T-cell (primary cell): ENCODE measurements at regions not wholly inside any gene's neighbourhood (a gene's known extent, or its start where the extent isn't known, plus 50 kb on each side); places are given as distances from the start of the nearest gene placed in this dataset.

Experiments
- ATAC-seq, 4 experiments: fragments of 200-7000 bp in 3 of 4; fragments of 150-1000 bp in 1 of 4; cut with Tn5 transposase; replicated peaks in 1 of 4; 1 replicate in 3 of 4; 2 replicates in 1 of 4; pipeline ENCODE4 v1.10.0; 2021; ENCODE audit warnings: moderate library complexity in 3 of 4, mild to moderate bottlenecking in 2 of 4, moderate number of reproducible peaks in 1 of 4
- CTCF ChIA-PET, 2 donors: fragments of 300-600 bp; sonication (Branson Sonifier 250); formaldehyde crosslinking; loops; one replicate each; lab custom pipeline; 2022; ENCODE audit warnings: antibody characterized with exemption in 2 of 2; lab: Charles Lee
- POLR2A ChIA-PET, 2 donors: fragments of 300-600 bp; sonication (Branson Sonifier 250); formaldehyde crosslinking; loops; one replicate each; lab custom pipeline; 2022; ENCODE audit warnings: antibody characterized with exemption in 2 of 2; lab: Charles Lee
- DNase-seq, 35 experiments: peaks; one replicate each; pipeline versions ENCODE4 v3.0.0 to v3.0.0-alpha.2; 2013 to 2023
- H3K27ac ChIP-seq: one replicate; pipeline ENCODE4 v1.5.1; 2013; ENCODE audit warnings: low read length
- H3K27me3 ChIP-seq, 2 experiments: replicated peaks in 1 of 2; 1 replicate in 1 of 2; 2 replicates in 1 of 2; pipeline versions ENCODE4 v1.6.1 to v1.7.0; 2013; ENCODE audit warnings: low read length in 1 of 2, mixed read lengths in 1 of 2; ENCODE audit not compliant: control insufficient read depth in 2 of 2, insufficient read depth in 2 of 2; ENCODE audit errors: extremely low read depth in 1 of 2
- H3K36me3 ChIP-seq, 2 donors: 1 replicate in 1 of 2; 2 replicates in 1 of 2; pipeline versions ENCODE4 v1.6.1 to v1.7.0; 2013; ENCODE audit warnings: low read length in 1 of 2; ENCODE audit not compliant: control insufficient read depth in 2 of 2, insufficient read depth in 1 of 2; ENCODE audit errors: extremely low read depth in 1 of 2
- H3K4me1 ChIP-seq, 2 experiments: 1 replicate in 1 of 2; 2 replicates in 1 of 2; pipeline versions ENCODE4 v1.6.1 to v1.7.0; 2013; ENCODE audit warnings: low read length in 2 of 2, mixed read lengths in 1 of 2; ENCODE audit not compliant: insufficient read depth in 2 of 2, control insufficient read depth in 1 of 2; ENCODE audit errors: extremely low read depth in 1 of 2
- H3K4me3 ChIP-seq, 2 donors: 1 replicate in 1 of 2; 2 replicates in 1 of 2; pipeline versions ENCODE4 v1.5.1 to v1.7.0; 2013; ENCODE audit warnings: mild to moderate bottlenecking in 2 of 2, low read length in 1 of 2, moderate library complexity in 1 of 2; ENCODE audit not compliant: control insufficient read depth in 1 of 2; ENCODE audit errors: extremely low read depth in 1 of 2
- H3K9me3 ChIP-seq: 2 replicates; pipeline ENCODE4 v1.7.0; 2013
- H3K27ac Mint-ChIP-seq, 2 donors: one replicate each; pipeline ENCODE4 v1.8.0; 2020 to 2021; ENCODE audit warnings: mild to moderate bottlenecking in 2 of 2, mixed read lengths in 2 of 2
- H3K27me3 Mint-ChIP-seq, 2 donors: one replicate each; pipeline ENCODE4 v1.8.0; 2021 to 2022; ENCODE audit warnings: mixed read lengths in 2 of 2
- H3K36me3 Mint-ChIP-seq: one replicate; pipeline ENCODE4 v1.8.0; 2021; ENCODE audit warnings: mixed read lengths
- H3K4me1 Mint-ChIP-seq, 3 donors: one replicate each; pipeline ENCODE4 v1.8.0; 2020 to 2022; ENCODE audit warnings: mixed read lengths in 3 of 3, mild to moderate bottlenecking in 1 of 3
- H3K4me3 Mint-ChIP-seq, 3 donors: one replicate each; pipeline ENCODE4 v1.8.0; 2020 to 2022; ENCODE audit warnings: mild to moderate bottlenecking in 3 of 3, mixed read lengths in 3 of 3, moderate library complexity in 3 of 3
- H3K9me3 Mint-ChIP-seq, 3 donors: one replicate each; pipeline ENCODE4 v1.8.0; 2020 to 2022; ENCODE audit warnings: mixed read lengths in 3 of 3
- whole genome bisulfite sequencing: methylation state at CpG from one replicate; pipeline ENCODE4 v1.1.5; 2013; ENCODE audit warnings: missing lambda C conversion rate; ENCODE audit not compliant: insufficient coverage; 5-methylcytosine and 5-hydroxymethylcytosine counted together

GRCh38 chr3:145355206-145355605, 805.8 kb downstream of the PLOD2 start:
- no peaks in the 10 kb centered on the region for H3K36me3 Mint-ChIP-seq
- H3K4me3 Mint-ChIP-seq = no peak overlapping the region
- 89% methylated on average over 2 of the region's 4 CpGs for WGBS
- H3K4me1 ChIP-seq = no peaks in the 10 kb centered on the region
- H3K27me3 Mint-ChIP-seq = no peaks in the 10 kb centered on the region
- H3K4me1 Mint-ChIP-seq = no peaks in the 10 kb centered on the region
- DNase-seq (no peak), ATAC-seq (no peak)
- no peaks in the 10 kb centered on the region for H3K9me3 ChIP-seq
- H3K4me3 ChIP-seq = no peak overlapping the region
- no peak overlapping the region for H3K27ac ChIP-seq
- ChIA-PET POLR2A (no interaction called here), CTCF (no interaction called here)
- no peaks in the 10 kb centered on the region for H3K36me3 ChIP-seq
- H3K9me3 Mint-ChIP-seq = peaks cover 26 to 42% (median 32%) of the 10 kb centered on the region in 3 donors
- no peaks in the 10 kb centered on the region for H3K27me3 ChIP-seq
- no peak overlapping the region for H3K27ac Mint-ChIP-seq

DNA sequence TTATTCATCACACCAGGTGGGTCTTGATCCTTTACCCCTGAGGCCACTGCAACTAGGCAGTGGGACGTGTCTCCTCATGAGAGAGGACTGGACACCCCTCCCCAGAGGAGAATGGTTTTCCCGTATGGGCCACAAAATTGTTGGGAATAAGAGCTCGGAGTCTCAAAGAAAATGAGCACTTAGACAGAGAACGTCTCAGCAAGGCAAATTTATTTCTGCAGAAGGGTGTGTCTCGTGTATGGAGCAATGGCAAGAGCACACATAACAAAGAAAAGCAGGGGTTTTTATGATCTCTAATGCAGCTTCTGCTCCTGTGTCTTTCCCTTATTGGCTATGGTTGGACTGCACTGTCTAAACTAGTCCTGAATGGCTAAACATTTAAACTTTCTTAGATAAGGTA, 803.5 kb downstream of the PLOD2 start:
- no peaks in the 10 kb centered on the region for H3K36me3 ChIP-seq
- Mint-ChIP-seq H3K4me1 (no peaks in the 10 kb centered on the region), H3K36me3 (no peaks in the 10 kb centered on the region), H3K27ac (no peak overlapping the region), H3K9me3 (peaks cover 29 to 47% (median 32%) of the 10 kb centered on the region in 3 donors), H3K27me3 (no peaks in the 10 kb centered on the region), H3K4me3 (no peak overlapping the region)
- DNase-seq = no peak
- ATAC-seq = no peak
- H3K9me3 ChIP-seq = no peaks in the 10 kb centered on the region
- no peaks in the 10 kb centered on the region for H3K27me3 ChIP-seq
- no peak overlapping the region for H3K27ac ChIP-seq
- CTCF ChIA-PET = no interaction called here
- WGBS = 73% methylated on average over 4 of the region's 5 CpGs
- POLR2A ChIA-PET = no interaction called here
- H3K4me1 ChIP-seq = no peaks in the 10 kb centered on the region
- H3K4me3 ChIP-seq = no peak overlapping the region

DNA sequence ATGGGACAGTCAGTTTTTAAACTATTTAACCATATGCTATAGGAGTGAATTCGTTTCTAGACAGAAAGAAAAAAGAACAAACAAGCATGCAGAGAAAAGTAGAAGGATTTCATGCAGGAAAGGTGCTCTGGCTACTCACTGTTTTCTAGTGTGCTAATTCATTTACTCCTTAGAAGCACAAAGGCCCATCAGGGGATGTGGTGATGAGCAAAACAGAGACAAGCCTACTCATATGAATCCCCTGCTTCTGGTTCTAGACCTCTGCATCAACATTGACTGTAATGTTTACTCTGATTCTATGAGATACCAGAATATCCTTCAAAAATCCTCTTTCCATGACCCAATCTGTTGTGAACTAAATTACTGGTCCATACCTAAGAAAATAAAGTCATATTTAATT, 801.9 kb downstream of the PLOD2 start:
- no peak for ATAC-seq
- Mint-ChIP-seq H3K27ac (no peak overlapping the region), H3K27me3 (no peaks in the 10 kb centered on the region), H3K9me3 (peaks cover 23 to 39% (median 28%) of the 10 kb centered on the region in 3 donors), H3K4me1 (no peaks in the 10 kb centered on the region), H3K4me3 (no peak overlapping the region), H3K36me3 (no peaks in the 10 kb centered on the region)
- H3K36me3 ChIP-seq = no peaks in the 10 kb centered on the region
- H3K27ac ChIP-seq = no peak overlapping the region
- DNase-seq = no peak
- no peaks in the 10 kb centered on the region for H3K4me1 ChIP-seq
- H3K27me3 ChIP-seq = no peaks in the 10 kb centered on the region
- CTCF ChIA-PET = no interaction called here
- no CpG with 5 or more reads among the region's 1 CpG for WGBS
- POLR2A ChIA-PET = no interaction called here
- no peaks in the 10 kb centered on the region for H3K9me3 ChIP-seq
- no peak overlapping the region for H3K4me3 ChIP-seq

- POLR2A ChIA-PET = no interaction called here
Observed at GRCh38 chr3:145368748-145369147, 792.2 kb downstream of the PLOD2 start.

GRCh38 chr3:145370870-145371269, 790.1 kb downstream of the PLOD2 start:
- no peak overlapping the region for H3K27ac ChIP-seq
- POLR2A ChIA-PET = no interaction called here
- no peaks in the 10 kb centered on the region for H3K4me1 ChIP-seq
- Mint-ChIP-seq H3K27ac (no peak overlapping the region), H3K4me3 (no peak overlapping the region), H3K27me3 (no peaks in the 10 kb centered on the region), H3K36me3 (no peaks in the 10 kb centered on the region), H3K4me1 (no peaks in the 10 kb centered on the region), H3K9me3 (peaks cover 4 to 11% (median 5%) of the 10 kb centered on the region in 3 donors)
- no peaks in the 10 kb centered on the region for H3K27me3 ChIP-seq
- H3K9me3 ChIP-seq = no peaks in the 10 kb centered on the region
- ATAC-seq = no peak
- WGBS = 54% methylated on average over 2 of the region's 5 CpGs
- no peaks in the 10 kb centered on the region for H3K36me3 ChIP-seq
- DNase-seq = no peak
- no peak overlapping the region for H3K4me3 ChIP-seq
- CTCF ChIA-PET = no interaction called here

More at GRCh38 chr3:145368748-145369147, 792.2 kb downstream of the PLOD2 start:
- no peaks in the 10 kb centered on the region for H3K27me3 Mint-ChIP-seq
- no peak overlapping the region for H3K4me3 Mint-ChIP-seq
- no peaks in the 10 kb centered on the region for H3K9me3 ChIP-seq
- no peaks in the 10 kb centered on the region for H3K4me1 ChIP-seq
- no peaks in the 10 kb centered on the region for H3K4me1 Mint-ChIP-seq
- no peak overlapping the region for H3K27ac ChIP-seq
- H3K27ac Mint-ChIP-seq = no peak overlapping the region
- no peaks in the 10 kb centered on the region for H3K27me3 ChIP-seq
- no peak for DNase-seq
- H3K36me3 ChIP-seq = no peaks in the 10 kb centered on the region
- CTCF ChIA-PET = no interaction called here
- no peaks in the 10 kb centered on the region for H3K36me3 Mint-ChIP-seq
- ATAC-seq = no peak
- no CpG with 5 or more reads among the region's 2 CpGs for WGBS
- H3K4me3 ChIP-seq = no peak overlapping the region
- peaks cover 4 to 12% (median 10%) of the 10 kb centered on the region in 3 donors for H3K9me3 Mint-ChIP-seq

- no CpG with 5 or more reads among the region's 1 CpG for WGBS
- CTCF ChIA-PET = no interaction called here
- Mint-ChIP-seq H3K9me3 (peaks cover 5 to 19% (median 9%) of the 10 kb centered on the region in 3 donors), H3K4me1 (no peaks in the 10 kb centered on the region), H3K27ac (no peak overlapping the region), H3K27me3 (no peaks in the 10 kb centered on the region), H3K4me3 (no peak overlapping the region), H3K36me3 (no peaks in the 10 kb centered on the region)
- no peak for DNase-seq
- no peak for ATAC-seq
- no peak overlapping the region for H3K27ac ChIP-seq
- H3K4me1 ChIP-seq = no peaks in the 10 kb centered on the region
- POLR2A ChIA-PET = no interaction called here
- no peaks in the 10 kb centered on the region for H3K36me3 ChIP-seq
- H3K9me3 ChIP-seq = no peaks in the 10 kb centered on the region
- no peaks in the 10 kb centered on the region for H3K27me3 ChIP-seq
- no peak overlapping the region for H3K4me3 ChIP-seq
Observed at GRCh38 chr3:145377301-145377700, 783.7 kb downstream of the PLOD2 start.

- no peaks in the 10 kb centered on the region for H3K27me3 ChIP-seq
- 70% methylated on average over 2 of the region's 3 CpGs for WGBS
- H3K9me3 Mint-ChIP-seq = peaks cover 0 to 13% (median 13%) of the 10 kb centered on the region in 3 donors
- no peak overlapping the region for H3K27ac Mint-ChIP-seq
- no peaks in the 10 kb centered on the region for H3K36me3 ChIP-seq
- H3K27ac ChIP-seq = no peak overlapping the region
- H3K4me1 ChIP-seq = no peaks in the 10 kb centered on the region
- ChIA-PET CTCF (no interaction called here), POLR2A (no interaction called here)
- H3K27me3 Mint-ChIP-seq = no peaks in the 10 kb centered on the region
- H3K4me3 ChIP-seq = no peak overlapping the region
- DNase-seq (no peak), ATAC-seq (no peak)
- no peaks in the 10 kb centered on the region for H3K4me1 Mint-ChIP-seq
- no peaks in the 10 kb centered on the region for H3K36me3 Mint-ChIP-seq
- H3K9me3 ChIP-seq = no peaks in the 10 kb centered on the region
- H3K4me3 Mint-ChIP-seq = no peak overlapping the region
Observed at GRCh38 chr3:145383416-145383815, 777.6 kb downstream of the PLOD2 start.
